Stomach (tissue), 4 donors: ENCODE measurements at regions not wholly inside any gene's neighbourhood (a gene's known extent, or its start where the extent isn't known, plus 50 kb on each side); places are given as distances from the start of the nearest gene placed in this dataset.

Experiments
- CTCF ChIP-seq, 7 experiments: fragments of 450-650 bp in 4 of 7; fragments of 200-600 bp in 3 of 7; sonication (generic) in 3 of 7; IDR thresholded peaks; one replicate each; pipeline ENCODE4 v1.5.1; 2016 to 2019; ENCODE audit warnings: antibody characterized with exemption in 7 of 7, control low read depth in 2 of 7, mild to moderate bottlenecking in 1 of 7
- EP300 ChIP-seq: sonication (generic); formaldehyde crosslinking; IDR thresholded peaks from one replicate; pipeline ENCODE4 v1.6.1; 2017; ENCODE audit warnings: antibody characterized with exemption
- POLR2A ChIP-seq, 4 donors: fragments of 450-650 bp; IDR thresholded peaks; one replicate each; pipeline ENCODE4 v1.6.1; 2016; ENCODE audit warnings: antibody characterized with exemption in 4 of 4, control low read depth in 2 of 4, mild to moderate bottlenecking in 1 of 4, moderate library complexity in 1 of 4
- POLR2AphosphoS5 ChIP-seq, 3 donors: sonication (generic); formaldehyde crosslinking; IDR thresholded peaks; one replicate each; pipeline ENCODE4 v1.6.1; 2016; ENCODE audit warnings: antibody characterized with exemption in 3 of 3

GRCh38 chr6:85983032-85983659 is 340.5 kb upstream of the SYNCRIP start:
- TF ChIP-seq CTCF (IDR thresholded peaks at IDR 0.05) (no peak), EP300 (no peak), POLR2AphosphoS5 (IDR thresholded peaks at IDR 0.05) (no peak), POLR2A (IDR thresholded peaks at IDR 0.05) (no peak)
